ENCODE measurements at regions not wholly inside any gene's neighbourhood (a gene's known extent, or its start where the extent isn't known, plus 50 kb on each side); places are given as distances from the start of the nearest gene placed in this dataset.

DNA sequence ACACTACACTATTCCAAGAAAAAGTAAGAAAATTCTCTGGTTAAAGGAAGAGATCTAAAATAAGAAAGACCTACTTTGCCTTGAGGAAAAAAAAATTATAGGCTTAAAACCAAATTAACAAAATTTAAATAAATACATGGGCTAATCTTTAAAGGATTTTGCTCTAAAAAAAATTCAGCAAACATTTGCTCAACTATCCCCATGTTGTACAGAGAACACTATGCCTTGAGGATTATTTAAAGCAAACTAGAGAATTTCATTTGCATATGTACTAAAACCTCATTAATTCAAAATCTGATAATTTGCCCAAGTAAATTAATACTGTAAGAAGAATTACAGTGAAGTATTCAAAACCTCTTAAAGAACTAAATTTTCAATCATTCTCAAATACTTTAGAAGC lies 71.6 kb upstream of the KCNIP4 start:
- no peak for DNase-seq (ENCODE audit: low read depth)

DNA sequence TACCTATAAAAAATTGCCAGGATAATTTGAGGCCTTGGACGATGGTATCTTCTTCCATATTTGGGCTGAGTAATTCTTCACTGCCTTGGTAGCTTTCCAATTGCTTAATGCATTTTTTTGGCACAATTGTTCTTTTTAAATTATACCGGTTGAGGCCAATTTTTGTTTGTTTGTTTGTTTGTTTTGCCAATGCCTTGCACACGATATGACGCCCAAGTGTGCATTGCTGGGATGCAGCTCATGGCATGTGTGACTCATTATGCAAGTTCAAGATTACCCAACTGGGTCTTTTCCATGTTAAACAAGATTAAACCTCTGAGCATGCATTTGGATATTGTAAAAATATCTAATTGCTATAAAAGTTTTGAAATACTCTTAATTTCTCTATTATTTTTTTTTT lies 71.1 kb upstream of the KCNIP4 start:
- DNase-seq (ENCODE audit: low read depth), result peak; percentile 4

DNA sequence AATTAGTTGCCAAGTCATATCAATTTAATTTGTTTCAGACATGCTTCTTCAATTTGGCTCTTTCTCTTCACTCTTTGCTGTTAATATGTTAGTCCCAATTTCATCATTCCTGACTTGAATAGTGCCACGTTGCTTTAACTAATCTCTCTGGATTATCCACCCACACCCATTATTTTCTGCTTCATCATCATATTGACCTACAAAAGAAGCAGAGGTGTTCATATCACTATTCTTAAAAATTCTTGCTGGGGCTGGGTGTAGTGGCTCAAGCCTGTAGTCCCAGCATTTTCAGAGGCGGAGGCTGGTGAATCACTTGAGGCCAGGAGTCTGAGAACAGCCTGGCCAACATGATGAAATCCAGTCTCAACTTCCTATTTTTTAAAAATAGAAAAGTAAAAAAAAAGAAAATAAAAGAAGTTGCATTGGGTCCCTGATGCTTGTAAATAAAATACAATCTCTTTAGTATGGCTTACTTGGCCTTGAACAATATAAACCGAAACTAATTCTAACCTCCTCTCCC lies 65.7 kb upstream of the KCNIP4 start:
- DNase-seq (ENCODE audit: low read depth), result no peak

DNA sequence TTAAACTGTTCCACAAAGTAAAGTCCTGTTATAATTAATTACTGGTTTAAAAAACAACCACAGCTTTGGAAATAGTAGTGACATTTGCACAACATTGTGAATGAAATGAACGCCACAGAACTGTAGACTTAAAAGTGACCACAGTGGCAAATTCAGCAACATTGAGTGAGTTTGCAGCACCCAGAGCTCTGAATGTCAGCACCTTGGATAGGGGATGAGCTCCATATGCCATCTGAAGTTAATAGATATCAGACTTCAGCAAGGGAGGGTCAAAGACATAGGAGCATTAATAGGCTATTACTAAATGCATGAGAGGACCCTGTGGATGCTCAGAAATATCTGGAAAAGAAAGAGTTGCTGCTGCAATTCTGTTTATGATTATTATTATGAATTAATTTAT lies 55.3 kb upstream of the KCNIP4 start:
- DNase-seq (ENCODE audit: low read depth), result no peak

Data from HS-27A (cell line).